Nephron (organoid): ENCODE measurements at regions not wholly inside any gene's neighbourhood (a gene's known extent, or its start where the extent isn't known, plus 50 kb on each side); places are given as distances from the start of the nearest gene placed in this dataset.

Experiments used
- H3K27ac Mint-ChIP-seq, 3 experiments: 2 replicates each; pipeline ENCODE4 v1.8.0; 2020; ENCODE audit warnings: mixed read lengths in 3 of 3, mild to moderate bottlenecking in 2 of 3, moderate library complexity in 1 of 3
- H3K27me3 Mint-ChIP-seq: 2 replicates; pipeline ENCODE4 v1.8.0; 2021; ENCODE audit warnings: low read depth, mild to moderate bottlenecking, moderate library complexity, mixed read lengths
- H3K36me3 Mint-ChIP-seq: 2 replicates; pipeline ENCODE4 v1.8.0; 2020; ENCODE audit warnings: low read depth, mixed read lengths
- H3K4me1 Mint-ChIP-seq: 2 replicates; pipeline ENCODE4 v1.8.0; 2020; ENCODE audit warnings: mixed read lengths
- H3K4me3 Mint-ChIP-seq, 3 experiments: 2 replicates each; pipeline ENCODE4 v1.8.0; 2020; ENCODE audit warnings: mild to moderate bottlenecking in 3 of 3, mixed read lengths in 3 of 3, moderate library complexity in 2 of 3
- H3K9me3 Mint-ChIP-seq: 2 replicates; pipeline ENCODE4 v1.8.0; 2020; ENCODE audit warnings: mixed read lengths
- CTCF ChIP-seq, 3 experiments: fragments of 200-600 bp; sonication (generic); IDR thresholded peaks; one replicate each; pipeline ENCODE4 v1.5.0; 2021; ENCODE audit warnings: antibody characterized with exemption in 3 of 3; ENCODE audit not compliant: unreplicated experiment in 3 of 3

GRCh38 chr2:234712421-234712935 is 215.6 kb upstream of the ARL4C start:
- no peak overlapping the region for H3K27ac Mint-ChIP-seq
- no peaks in the 10 kb centered on the region for H3K9me3 Mint-ChIP-seq
- H3K4me3 Mint-ChIP-seq: no peak overlapping the region
- no peaks in the 10 kb centered on the region for H3K36me3 Mint-ChIP-seq
- peaks cover 36% of the 10 kb centered on the region for H3K27me3 Mint-ChIP-seq
- no peak for TF ChIP-seq CTCF (IDR thresholded peaks at IDR 0.05; ENCODE audit: unreplicated experiment in 3 of 3)
- peaks cover 18% of the 10 kb centered on the region for H3K4me1 Mint-ChIP-seq

DNA sequence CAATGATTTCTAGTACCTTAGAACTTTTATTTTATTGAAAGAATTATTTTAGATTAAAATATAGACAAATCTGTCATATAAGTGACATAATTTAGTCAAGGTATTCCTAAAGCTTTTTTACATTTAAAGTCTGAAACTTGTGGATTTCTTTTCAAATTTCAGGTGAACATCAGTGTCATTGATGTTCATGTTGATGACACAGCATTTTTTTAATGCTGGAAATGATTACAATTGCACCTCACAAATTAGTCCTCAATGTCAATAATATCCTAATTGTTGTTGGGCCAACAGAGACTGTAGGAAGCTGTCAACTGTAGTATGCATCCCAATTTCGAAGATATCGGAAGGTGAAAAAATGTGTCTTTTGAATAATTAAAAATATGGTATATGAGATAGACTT is 214.4 kb upstream of the ARL4C start:
- H3K27ac Mint-ChIP-seq: no peak overlapping the region
- no peak for TF ChIP-seq CTCF (IDR thresholded peaks at IDR 0.05; ENCODE audit: unreplicated experiment in 3 of 3)
- H3K4me1 Mint-ChIP-seq: peaks cover 19% of the 10 kb centered on the region
- H3K4me3 Mint-ChIP-seq: no peak overlapping the region
- H3K36me3 Mint-ChIP-seq: no peaks in the 10 kb centered on the region
- H3K27me3 Mint-ChIP-seq: peaks cover 36% of the 10 kb centered on the region
- H3K9me3 Mint-ChIP-seq: no peaks in the 10 kb centered on the region

GRCh38 chr2:234710587-234710986 is 213.7 kb upstream of the ARL4C start:
- H3K27me3 Mint-ChIP-seq: peaks cover 30% of the 10 kb centered on the region
- H3K36me3 Mint-ChIP-seq: no peaks in the 10 kb centered on the region
- H3K27ac Mint-ChIP-seq: no peak overlapping the region
- peaks cover 19% of the 10 kb centered on the region for H3K4me1 Mint-ChIP-seq
- TF ChIP-seq CTCF (IDR thresholded peaks at IDR 0.05; ENCODE audit: unreplicated experiment in 3 of 3): no peak
- H3K4me3 Mint-ChIP-seq: no peak overlapping the region
- H3K9me3 Mint-ChIP-seq: no peaks in the 10 kb centered on the region

DNA sequence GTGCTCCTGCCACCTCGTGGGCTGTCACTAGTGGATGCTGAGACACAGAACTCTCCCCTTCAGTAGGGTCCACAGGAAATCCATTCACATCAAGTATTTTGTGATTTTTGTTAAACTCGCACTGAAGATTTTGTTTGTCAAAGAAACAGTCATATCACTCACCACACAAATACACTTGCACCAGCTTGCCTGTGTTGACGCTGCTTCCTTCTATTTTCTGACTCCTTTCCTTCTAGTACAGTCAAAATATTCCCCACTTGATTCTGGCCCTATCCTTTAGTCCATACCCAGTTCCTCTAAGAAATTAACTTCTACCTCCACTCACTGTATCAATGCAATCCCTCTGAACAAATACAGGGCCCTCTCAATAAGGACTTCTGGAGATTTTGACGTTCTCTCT is 213.2 kb upstream of the ARL4C start:
- H3K4me1 Mint-ChIP-seq: peaks cover 19% of the 10 kb centered on the region
- no peaks in the 10 kb centered on the region for H3K9me3 Mint-ChIP-seq
- peaks cover 25% of the 10 kb centered on the region for H3K27me3 Mint-ChIP-seq
- no peak overlapping the region for H3K27ac Mint-ChIP-seq
- H3K36me3 Mint-ChIP-seq: no peaks in the 10 kb centered on the region
- TF ChIP-seq CTCF (IDR thresholded peaks at IDR 0.05; ENCODE audit: unreplicated experiment in 3 of 3): no peak
- H3K4me3 Mint-ChIP-seq: no peak overlapping the region

GRCh38 chr2:234708717-234709116 is 211.8 kb upstream of the ARL4C start:
- no peaks in the 10 kb centered on the region for H3K36me3 Mint-ChIP-seq
- H3K4me3 Mint-ChIP-seq: no peak overlapping the region
- H3K27ac Mint-ChIP-seq: no peak overlapping the region
- no peak for TF ChIP-seq CTCF (IDR thresholded peaks at IDR 0.05; ENCODE audit: unreplicated experiment in 3 of 3)
- H3K27me3 Mint-ChIP-seq: peaks cover 22% of the 10 kb centered on the region
- H3K4me1 Mint-ChIP-seq: peaks cover 27% of the 10 kb centered on the region
- H3K9me3 Mint-ChIP-seq: no peaks in the 10 kb centered on the region

- TF ChIP-seq CTCF (IDR thresholded peaks at IDR 0.05; ENCODE audit: unreplicated experiment in 3 of 3): no peak
- Mint-ChIP-seq H3K36me3 (no peaks in the 10 kb centered on the region), H3K4me3 (no peak overlapping the region), H3K27ac (no peak overlapping the region), H3K4me1 (peaks cover 33% of the 10 kb centered on the region), H3K27me3 (peaks cover 22% of the 10 kb centered on the region), H3K9me3 (no peaks in the 10 kb centered on the region)
Observed at GRCh38 chr2:234708091-234708683, 211.3 kb upstream of the ARL4C start.
